Astrocyte (in vitro differentiated cells and primary cell): ENCODE measurements at regions not wholly inside any gene's neighbourhood (a gene's known extent, or its start where the extent isn't known, plus 50 kb on each side); places are given as distances from the start of the nearest gene placed in this dataset.

Experiments
- DNase-seq: peaks from one replicate; pipeline ENCODE4 v3.0.0-alpha.2; 2010; ENCODE audit warnings: low read depth
- FAIRE-seq: peaks from 2 replicates; lab custom pipeline; 2011; peaks lifted over from hg19 to GRCh38; lab: Jason Lieb, UNC
- H2AFZ ChIP-seq: 2 replicates; pipeline ENCODE4 v1.6.0; 2012; ENCODE audit warnings: low read depth, low read length, inconsistent platforms
- H3K27ac ChIP-seq: 2 replicates; pipeline ENCODE4 v1.5.1; 2011; ENCODE audit warnings: low read depth, low read length, inconsistent platforms
- H3K27me3 ChIP-seq: 2 replicates; pipeline ENCODE4 v1.6.0; 2011; ENCODE audit warnings: low read length, inconsistent platforms; ENCODE audit not compliant: insufficient read depth
- H3K36me3 ChIP-seq: 2 replicates; pipeline ENCODE4 v1.5.1; 2011; ENCODE audit warnings: low read length, inconsistent platforms; ENCODE audit not compliant: insufficient read depth
- H3K4me1 ChIP-seq: 2 replicates; pipeline ENCODE4 v1.5.1; 2011; ENCODE audit warnings: low read length, inconsistent platforms; ENCODE audit not compliant: insufficient read depth
- H3K4me2 ChIP-seq: 2 replicates; pipeline ENCODE4 v1.6.0; 2012; ENCODE audit warnings: low read length, inconsistent platforms
- H3K4me3 ChIP-seq: 2 replicates; pipeline ENCODE4 v1.5.1; 2011; ENCODE audit warnings: low read depth, mild to moderate bottlenecking, low read length, inconsistent platforms; ENCODE audit not compliant: insufficient read depth
- H3K79me2 ChIP-seq: 2 replicates; pipeline ENCODE4 v1.6.0; 2012; ENCODE audit warnings: mild to moderate bottlenecking, low read length, inconsistent platforms; ENCODE audit not compliant: insufficient read depth
- H3K9ac ChIP-seq: 2 replicates; pipeline ENCODE4 v1.6.0; 2012; ENCODE audit warnings: mild to moderate bottlenecking, low read length, inconsistent platforms
- H3K9me3 ChIP-seq: 2 replicates; pipeline ENCODE4 v1.5.1; 2012; ENCODE audit warnings: low read depth, mild to moderate bottlenecking, low read length, inconsistent platforms; ENCODE audit not compliant: insufficient read depth
- H4K20me1 ChIP-seq: 2 replicates; pipeline ENCODE4 v1.6.0; 2012; ENCODE audit warnings: low read length, inconsistent platforms; ENCODE audit not compliant: insufficient read depth
- H3K27ac Mint-ChIP-seq: one replicate; pipeline ENCODE4 v1.8.0; 2021; ENCODE audit warnings: mild to moderate bottlenecking, mixed read lengths; ENCODE audit not compliant: unreplicated experiment
- H3K27me3 Mint-ChIP-seq: one replicate; pipeline ENCODE4 v1.8.0; 2021; ENCODE audit warnings: low read depth, mixed read lengths; ENCODE audit not compliant: unreplicated experiment
- H3K36me3 Mint-ChIP-seq: one replicate; pipeline ENCODE4 v1.8.0; 2021; ENCODE audit warnings: low read depth, mixed read lengths; ENCODE audit not compliant: unreplicated experiment
- H3K4me1 Mint-ChIP-seq: one replicate; pipeline ENCODE4 v1.8.0; 2021; ENCODE audit warnings: low read depth, mixed read lengths; ENCODE audit not compliant: unreplicated experiment
- H3K4me3 Mint-ChIP-seq: one replicate; pipeline ENCODE4 v1.8.0; 2021; ENCODE audit warnings: mild to moderate bottlenecking, moderate library complexity, mixed read lengths; ENCODE audit not compliant: unreplicated experiment
- H3K9me3 Mint-ChIP-seq: one replicate; pipeline ENCODE4 v1.8.0; 2021; ENCODE audit warnings: mild to moderate bottlenecking, mixed read lengths; ENCODE audit not compliant: unreplicated experiment
- EZH2 ChIP-seq: IDR thresholded peaks from 2 replicates; pipeline ENCODE4 v1.6.1; 2012; ENCODE audit warnings: mild to moderate bottlenecking, low read length, inconsistent platforms; ENCODE audit not compliant: insufficient read depth
- TF ChIP-seq, protein P1 (sequence below): IDR thresholded peaks from 2 replicates; pipeline ENCODE4 v1.5.1; 2011; ENCODE audit warnings: low read depth, mild to moderate bottlenecking, inconsistent platforms, low read length, moderate library complexity; ENCODE audit not compliant: insufficient read depth

GRCh38 chr9:1208157-1208556, 158.0 kb downstream of the DMRT2 start:
- H3K9ac ChIP-seq = peak overlapping the region; percentile 63
- no peak overlapping the region for H3K4me3 ChIP-seq
- peaks cover 2% of the 10 kb centered on the region for H3K9me3 ChIP-seq
- H3K36me3 ChIP-seq = no peaks in the 10 kb centered on the region
- Mint-ChIP-seq H3K27me3 (no peaks in the 10 kb centered on the region), H3K4me3 (no peak overlapping the region), H3K9me3 (peaks cover 4% of the 10 kb centered on the region), H3K27ac (peak overlapping the region; percentile 95), H3K36me3 (no peaks in the 10 kb centered on the region), H3K4me1 (peaks cover 17% of the 10 kb centered on the region)
- no peak for FAIRE-seq
- H3K4me1 ChIP-seq = no peaks in the 10 kb centered on the region
- no peaks in the 10 kb centered on the region for H3K27me3 ChIP-seq
- no peaks in the 10 kb centered on the region for H3K79me2 ChIP-seq
- H4K20me1 ChIP-seq = no peaks in the 10 kb centered on the region
- peak overlapping the region; percentile 79 for H3K27ac ChIP-seq
- H2AFZ ChIP-seq = no peak overlapping the region
- peak; percentile 42 for DNase-seq
- peak overlapping the region; percentile 55 for H3K4me2 ChIP-seq
- no peak for TF ChIP-seq EZH2

GRCh38 chr9:1210954-1211353, 160.8 kb downstream of the DMRT2 start:
- Histone ChIP-seq H3K4me3 (no peak overlapping the region), H3K36me3 (no peaks in the 10 kb centered on the region), H3K79me2 (no peaks in the 10 kb centered on the region), H2AFZ (no peak overlapping the region), H4K20me1 (no peaks in the 10 kb centered on the region), H3K4me1 (no peaks in the 10 kb centered on the region), H3K9me3 (peaks cover 2% of the 10 kb centered on the region), H3K4me2 (no peak overlapping the region), H3K27ac (no peak overlapping the region), H3K27me3 (no peaks in the 10 kb centered on the region), H3K9ac (no peak overlapping the region)
- TF ChIP-seq EZH2 = no peak
- TF ChIP-seq, protein P1, sequence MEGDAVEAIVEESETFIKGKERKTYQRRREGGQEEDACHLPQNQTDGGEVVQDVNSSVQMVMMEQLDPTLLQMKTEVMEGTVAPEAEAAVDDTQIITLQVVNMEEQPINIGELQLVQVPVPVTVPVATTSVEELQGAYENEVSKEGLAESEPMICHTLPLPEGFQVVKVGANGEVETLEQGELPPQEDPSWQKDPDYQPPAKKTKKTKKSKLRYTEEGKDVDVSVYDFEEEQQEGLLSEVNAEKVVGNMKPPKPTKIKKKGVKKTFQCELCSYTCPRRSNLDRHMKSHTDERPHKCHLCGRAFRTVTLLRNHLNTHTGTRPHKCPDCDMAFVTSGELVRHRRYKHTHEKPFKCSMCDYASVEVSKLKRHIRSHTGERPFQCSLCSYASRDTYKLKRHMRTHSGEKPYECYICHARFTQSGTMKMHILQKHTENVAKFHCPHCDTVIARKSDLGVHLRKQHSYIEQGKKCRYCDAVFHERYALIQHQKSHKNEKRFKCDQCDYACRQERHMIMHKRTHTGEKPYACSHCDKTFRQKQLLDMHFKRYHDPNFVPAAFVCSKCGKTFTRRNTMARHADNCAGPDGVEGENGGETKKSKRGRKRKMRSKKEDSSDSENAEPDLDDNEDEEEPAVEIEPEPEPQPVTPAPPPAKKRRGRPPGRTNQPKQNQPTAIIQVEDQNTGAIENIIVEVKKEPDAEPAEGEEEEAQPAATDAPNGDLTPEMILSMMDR = no peak
- Mint-ChIP-seq H3K4me3 (no peak overlapping the region), H3K27me3 (no peaks in the 10 kb centered on the region), H3K9me3 (peaks cover 4% of the 10 kb centered on the region), H3K27ac (no peak overlapping the region), H3K4me1 (peaks cover 17% of the 10 kb centered on the region), H3K36me3 (no peaks in the 10 kb centered on the region)
- no peak for DNase-seq
- no peak for FAIRE-seq

GRCh38 chr9:1216532-1216931, 166.4 kb downstream of the DMRT2 start:
- Mint-ChIP-seq H3K36me3 (no peaks in the 10 kb centered on the region), H3K27me3 (no peaks in the 10 kb centered on the region), H3K4me1 (peaks cover 19% of the 10 kb centered on the region), H3K4me3 (no peak overlapping the region), H3K9me3 (peaks cover 2% of the 10 kb centered on the region), H3K27ac (no peak overlapping the region)
- no peaks in the 10 kb centered on the region for H3K27me3 ChIP-seq
- no peaks in the 10 kb centered on the region for H3K4me1 ChIP-seq
- DNase-seq (peak; percentile 11), FAIRE-seq (no peak)
- no peaks in the 10 kb centered on the region for H3K36me3 ChIP-seq
- H3K4me3 ChIP-seq = no peak overlapping the region
- H3K4me2 ChIP-seq = no peak overlapping the region
- no peak overlapping the region for H3K9ac ChIP-seq
- no peaks in the 10 kb centered on the region for H3K79me2 ChIP-seq
- H3K27ac ChIP-seq = no peak overlapping the region
- no peaks in the 10 kb centered on the region for H3K9me3 ChIP-seq
- H4K20me1 ChIP-seq = no peaks in the 10 kb centered on the region
- TF ChIP-seq, protein P1 = no peak
- no peak for TF ChIP-seq EZH2
- H2AFZ ChIP-seq = no peak overlapping the region
